Dedifferentiated amniotic fluid mesenchymal stem cell (primary cell): ENCODE measurements at regions not wholly inside any gene's neighbourhood (a gene's known extent, or its start where the extent isn't known, plus 50 kb on each side); places are given as distances from the start of the nearest gene placed in this dataset.

Experiments used
- DNase-seq: peaks from one replicate; pipeline ENCODE4 v3.0.0-alpha.2; 2016; ENCODE audit errors: extremely low spot score

DNA sequence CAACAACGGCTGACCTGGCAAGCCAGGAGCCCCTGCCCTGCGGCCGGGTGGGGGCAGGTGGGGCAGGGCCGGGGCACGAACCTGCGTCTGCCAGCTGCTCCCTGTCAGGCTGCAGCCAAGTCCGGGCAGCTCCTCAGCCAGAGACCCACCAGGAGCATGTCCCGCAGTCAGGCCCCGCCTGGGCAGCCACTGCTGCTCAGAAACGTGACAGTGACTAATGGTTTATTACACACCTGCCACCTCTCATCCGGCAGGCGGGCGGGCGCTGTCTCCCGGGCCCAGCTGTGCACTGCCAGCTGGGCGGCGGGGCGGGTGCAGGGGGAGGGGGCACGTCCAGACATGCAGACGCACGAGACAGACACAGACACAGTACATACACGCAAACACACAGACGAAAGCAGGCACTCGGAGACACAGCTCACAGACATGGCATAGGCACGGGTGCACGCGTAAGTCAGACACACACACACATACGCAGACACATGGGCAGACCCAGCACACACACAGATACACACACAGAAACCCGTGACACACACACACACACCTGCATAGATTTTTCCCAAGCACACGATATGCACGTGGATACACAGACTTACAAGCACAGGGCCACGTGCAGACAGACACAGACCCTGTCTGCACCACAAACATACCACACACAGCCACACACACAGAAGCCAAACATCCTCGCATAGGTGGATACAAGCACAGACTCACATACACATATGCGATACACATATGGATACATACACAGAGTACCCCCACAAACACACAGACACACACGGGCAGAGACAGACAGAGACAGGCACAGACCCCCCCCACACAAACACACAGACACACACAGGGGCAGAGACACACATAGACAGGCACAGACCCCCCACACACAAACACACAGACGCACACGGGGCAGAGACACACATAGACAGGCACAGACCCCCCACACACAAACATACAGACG is 248.3 kb upstream of the CIBAR2 start:
- DNase-seq, result no peak

DNA sequence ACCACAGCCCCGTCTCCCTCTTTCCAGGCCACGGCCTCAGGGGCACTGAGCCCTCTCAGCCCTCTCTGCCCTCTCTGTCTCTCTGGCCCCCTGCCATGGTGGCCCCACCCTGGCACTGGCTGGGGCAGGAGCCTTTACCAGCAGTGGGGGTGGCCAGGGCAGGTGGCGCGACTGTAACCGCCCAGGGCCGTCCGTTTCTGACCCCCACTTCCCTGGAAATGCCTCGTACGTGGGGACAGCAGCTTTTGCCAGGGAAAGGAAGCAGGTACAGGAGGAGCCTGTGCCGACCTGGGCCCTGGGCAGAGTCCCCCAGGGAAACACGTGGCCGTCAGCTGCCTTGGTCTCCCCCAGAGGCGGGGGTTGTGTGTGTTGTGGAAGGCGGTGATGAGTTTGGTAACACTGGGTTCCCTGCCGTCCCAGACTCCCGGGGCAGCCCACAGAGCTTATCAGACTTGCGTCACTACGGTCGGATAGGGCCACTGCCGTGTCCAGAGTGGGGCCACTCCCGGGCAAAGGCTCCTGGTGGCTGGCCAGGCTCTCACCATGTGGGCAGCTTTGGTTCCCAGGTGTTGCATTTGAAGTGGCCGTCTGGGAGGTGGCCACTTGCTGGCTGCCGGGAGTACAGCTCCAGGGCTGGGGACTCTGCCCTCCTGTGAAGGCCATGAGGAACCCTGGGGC is 249.3 kb upstream of the CIBAR2 start:
- no peak for DNase-seq

- no peak for DNase-seq
Measured at GRCh38 chr16:85362443-85362842, 250.2 kb upstream of the CIBAR2 start.

GRCh38 chr16:85363427-85363826 is 249.7 kb upstream of the GSE1 start:
- no peak for DNase-seq

GRCh38 chr16:85363881-85364280 is 249.2 kb upstream of the GSE1 start:
- DNase-seq, result peak; percentile 93

DNA sequence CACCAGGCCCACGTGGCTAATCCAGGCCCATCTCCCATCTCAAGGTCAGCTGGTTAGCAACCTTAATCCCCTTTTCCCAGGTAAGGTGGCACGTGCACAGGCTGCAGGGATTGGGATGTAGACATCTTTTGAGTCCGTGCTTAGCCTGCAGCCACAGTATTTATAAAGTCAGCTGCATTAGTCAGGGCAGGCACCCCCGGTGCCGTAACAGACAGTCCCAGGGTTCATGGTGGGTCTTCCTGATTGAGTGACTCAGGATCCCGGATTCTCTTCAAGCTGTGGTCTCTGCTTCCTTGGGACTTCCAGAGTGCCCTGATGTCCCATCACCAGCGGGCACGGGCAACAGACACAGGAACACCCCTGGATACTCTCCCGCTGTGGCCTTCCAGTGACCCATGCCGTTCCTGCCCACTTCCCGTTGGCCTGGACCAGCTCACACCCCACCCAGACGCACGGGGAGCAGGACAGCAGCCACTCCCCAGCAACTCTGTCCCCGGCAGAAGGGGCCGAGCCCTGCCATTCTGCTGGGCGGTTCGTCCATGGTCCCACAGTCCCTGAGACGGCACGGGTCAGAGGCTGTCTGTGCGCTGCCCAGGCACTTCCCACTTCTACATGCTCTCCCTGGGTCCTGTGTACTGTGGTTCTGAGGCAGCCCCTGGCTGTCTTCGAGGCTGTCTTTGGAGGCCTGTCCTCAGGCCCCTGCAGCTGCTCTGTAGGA is 248.6 kb upstream of the GSE1 start:
- DNase-seq, result peak; percentile 29

DNA sequence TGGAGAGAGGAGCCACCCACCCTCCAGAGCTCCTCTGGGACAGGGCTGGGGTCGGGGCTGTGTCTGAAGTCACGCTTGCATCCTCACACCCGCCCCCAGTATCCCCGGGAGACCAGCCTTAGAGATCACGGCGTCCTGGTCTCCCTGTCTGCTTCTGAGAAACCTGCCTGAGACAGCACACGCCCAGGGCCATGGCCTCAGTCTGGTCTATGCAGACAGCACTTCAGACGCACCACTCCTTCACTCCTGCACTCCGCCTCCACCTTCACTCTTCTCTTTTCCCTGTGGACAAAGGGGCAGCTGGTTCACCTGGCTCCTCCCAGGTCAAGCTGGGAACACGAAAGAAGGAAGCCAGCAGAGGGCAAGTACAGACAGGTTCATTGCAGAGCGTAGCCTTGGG is 248.0 kb upstream of the GSE1 start:
- no peak for DNase-seq

- DNase-seq, result no peak
Measured at GRCh38 chr16:85366031-85366763, 246.9 kb upstream of the GSE1 start.

- DNase-seq, result no peak
Measured at GRCh38 chr16:85367485-85367884, 245.6 kb upstream of the GSE1 start.

GRCh38 chr16:85369060-85369459 is 244.1 kb upstream of the GSE1 start:
- DNase-seq, result no peak

- DNase-seq, result no peak
Measured at GRCh38 chr16:85369741-85370528, 243.2 kb upstream of the GSE1 start.

GRCh38 chr16:85370543-85370880 is 242.6 kb upstream of the GSE1 start:
- DNase-seq, result no peak

DNA sequence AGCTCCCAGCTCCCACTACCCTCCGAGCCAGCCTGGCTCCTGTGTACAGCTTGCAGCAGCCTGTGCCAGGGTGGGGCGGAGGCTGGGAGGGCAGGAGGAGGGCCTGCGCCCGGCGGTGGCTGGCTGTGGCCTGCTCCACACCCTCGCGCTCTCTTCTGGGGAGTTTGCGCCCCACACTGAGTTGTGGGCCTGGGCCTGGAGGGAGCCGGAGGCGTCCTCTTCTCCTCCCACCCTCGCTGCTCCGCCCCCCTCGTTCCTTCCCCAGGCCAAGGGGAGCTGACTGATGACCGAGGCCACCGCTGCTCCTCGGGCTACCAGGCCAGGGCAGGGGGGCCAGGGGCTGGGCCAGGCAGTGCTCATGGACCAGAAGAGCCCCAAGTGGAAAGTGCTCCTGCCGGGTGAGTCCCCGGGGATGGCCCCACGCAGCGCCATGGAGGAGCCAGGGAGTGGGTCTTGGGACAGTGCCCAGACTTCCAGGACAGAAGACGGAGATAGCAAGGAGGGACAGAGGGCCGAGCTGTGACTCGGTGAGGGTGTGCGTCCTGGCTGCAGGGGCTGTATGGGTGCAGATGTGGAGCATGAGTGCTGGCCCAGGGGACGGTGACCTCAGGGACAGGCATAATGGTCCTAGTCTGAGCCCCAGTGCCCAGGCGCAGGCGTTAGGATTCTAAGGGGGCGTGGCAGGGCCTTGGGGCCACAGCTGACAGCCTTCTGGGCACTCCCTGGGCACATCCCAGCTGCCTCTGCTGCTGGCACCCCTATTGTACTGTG is 242.1 kb upstream of the GSE1 start:
- no peak for DNase-seq

DNA sequence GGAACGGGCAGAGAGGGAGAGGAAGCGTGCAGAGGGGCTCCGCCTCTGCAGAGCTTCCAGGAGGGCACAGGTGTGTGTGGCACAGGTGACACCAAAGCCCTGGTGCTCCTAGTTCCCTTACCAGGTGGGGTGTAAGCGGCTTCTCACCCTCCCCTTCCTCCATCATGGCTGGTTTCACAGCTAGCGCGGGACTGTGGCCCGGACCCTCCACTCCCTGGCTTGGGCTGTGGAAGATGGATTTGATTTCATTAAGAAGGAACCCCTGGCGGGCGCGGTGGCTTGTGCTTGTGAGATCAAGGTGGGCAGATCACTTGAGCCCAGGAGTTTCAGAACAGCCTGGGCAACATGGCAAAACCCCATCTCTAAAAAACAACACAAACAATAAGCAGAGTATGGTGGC is 241.2 kb upstream of the GSE1 start:
- no peak for DNase-seq

DNA sequence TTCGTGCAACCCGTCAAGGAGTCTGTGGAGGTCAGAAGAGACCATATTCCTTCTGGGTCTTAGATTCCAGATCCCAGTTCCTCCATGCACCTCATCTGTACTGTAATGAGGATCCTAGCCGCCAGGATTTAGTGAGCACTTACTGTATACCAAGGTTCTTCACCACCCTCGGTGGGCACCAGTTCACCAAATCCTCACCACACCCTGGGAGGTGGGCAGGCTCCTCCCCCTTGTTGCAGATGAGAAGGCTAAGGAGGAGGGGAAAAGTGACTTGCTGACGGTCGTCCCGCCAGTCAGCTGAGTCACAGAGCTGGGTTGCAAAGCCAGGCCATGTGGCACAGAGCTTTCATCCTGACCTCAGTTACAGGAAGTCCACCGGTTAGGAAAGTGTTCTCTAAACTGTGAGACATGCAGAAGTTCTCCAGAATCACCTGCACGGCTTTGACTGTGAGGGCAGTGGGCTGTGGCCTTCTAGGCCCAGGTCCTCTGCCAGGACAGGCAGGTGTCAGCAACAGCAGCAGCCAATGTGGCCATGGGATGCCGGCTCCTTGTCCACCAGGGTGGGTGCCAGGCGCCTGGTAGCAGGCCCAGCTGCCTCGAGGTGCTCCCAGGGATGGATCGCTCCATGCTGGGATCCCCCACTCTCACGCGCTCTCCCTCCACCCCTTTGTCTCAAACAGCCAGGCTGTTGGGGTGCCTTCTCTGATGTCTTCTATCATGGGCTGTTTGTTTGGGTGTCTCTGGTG is 240.3 kb upstream of the GSE1 start:
- peak; percentile 25 for DNase-seq

- DNase-seq, result no peak
Measured at GRCh38 chr16:85373741-85374570, 239.2 kb upstream of the GSE1 start.

- DNase-seq, result no peak
Measured at GRCh38 chr16:85374571-85374872, 238.6 kb upstream of the GSE1 start.

GRCh38 chr16:85375282-85375681 is 237.8 kb upstream of the GSE1 start:
- no peak for DNase-seq
